WTC11 (cell line): ENCODE measurements at regions not wholly inside any gene's neighbourhood (a gene's known extent, or its start where the extent isn't known, plus 50 kb on each side); places are given as distances from the start of the nearest gene placed in this dataset.

Experiments
- ATAC-seq: fragments of 200-7000 bp; cut with Tn5 transposase; 2 replicates; pipeline ENCODE4 v1.10.0; 2021; ENCODE audit warnings: mild to moderate bottlenecking, moderate library complexity
- CTCF ChIA-PET: fragments of 300-600 bp; sonication (Branson Sonifier 250); formaldehyde crosslinking; loops from one replicate; lab custom pipeline; 2021; ENCODE audit warnings: antibody characterized with exemption; lab: Charles Lee
- POLR2A ChIA-PET: fragments of 350-600 bp; sonication (Branson Sonifier 250); formaldehyde crosslinking; loops from one replicate; lab custom pipeline; 2021; ENCODE audit warnings: antibody characterized with exemption; lab: Charles Lee
- DNase-seq: peaks from one replicate; pipeline ENCODE4 v3.0.0; 2021; ENCODE audit warnings: low spot score
- H3K27ac Mint-ChIP-seq: 2 replicates; pipeline ENCODE4 v1.8.0; 2021; ENCODE audit warnings: mixed read lengths
- H3K27me3 Mint-ChIP-seq: 2 replicates; pipeline ENCODE4 v1.8.0; 2021; ENCODE audit warnings: low read depth, mild to moderate bottlenecking, moderate library complexity, mixed read lengths
- H3K36me3 Mint-ChIP-seq: 2 replicates; pipeline ENCODE4 v1.8.0; 2021; ENCODE audit warnings: mixed read lengths
- H3K4me1 Mint-ChIP-seq: 2 replicates; pipeline ENCODE4 v1.8.0; 2022; ENCODE audit warnings: mixed read lengths
- H3K4me3 Mint-ChIP-seq: 2 replicates; pipeline ENCODE4 v1.8.0; 2021; ENCODE audit warnings: mild to moderate bottlenecking, moderate library complexity, mixed read lengths
- H3K9me3 Mint-ChIP-seq: 2 replicates; pipeline ENCODE4 v1.8.0; 2021; ENCODE audit warnings: mixed read lengths
- FOXP1 ChIP-seq: sonication (generic); formaldehyde crosslinking; IDR thresholded peaks from 2 replicates; pipeline ENCODE4 v1.8.0; 2022; ENCODE audit warnings: missing genetic modification reagents, mild to moderate bottlenecking, moderate library complexity, borderline replicate concordance
- HMGA2 ChIP-seq: fragments of 250-450 bp; sonication (Bioruptor Pico); IDR thresholded peaks from 2 replicates; pipeline ENCODE4 v1.4.0; 2021; ENCODE audit warnings: mild to moderate bottlenecking, moderate library complexity
- KAT7 ChIP-seq: sonication (generic); formaldehyde crosslinking; IDR thresholded peaks from 2 replicates; pipeline ENCODE4 v1.8.1; 2023; ENCODE audit warnings: missing genetic modification reagents, mild to moderate bottlenecking, borderline replicate concordance
- RELA ChIP-seq: sonication (generic); formaldehyde crosslinking; IDR thresholded peaks from 2 replicates; pipeline ENCODE4 v1.8.1; 2022; ENCODE audit warnings: missing genetic modification reagents, mild to moderate bottlenecking, borderline replicate concordance
- SP1 ChIP-seq: sonication (generic); formaldehyde crosslinking; conservative IDR thresholded peaks from 2 replicates; pipeline ENCODE4 v1.8.1; 2022; ENCODE audit warnings: missing genetic modification reagents
- TEAD4 ChIP-seq: sonication (generic); formaldehyde crosslinking; IDR thresholded peaks from 2 replicates; pipeline ENCODE4 v1.8.0; 2022; ENCODE audit warnings: mild to moderate bottlenecking, missing genetic modification reagents
- ZBTB21 ChIP-seq: sonication (generic); formaldehyde crosslinking; IDR thresholded peaks from 2 replicates; pipeline ENCODE4 v1.8.1; 2023; ENCODE audit warnings: mild to moderate bottlenecking, missing genetic modification reagents, borderline replicate concordance
- ZNF263 ChIP-seq: sonication (generic); formaldehyde crosslinking; IDR thresholded peaks from 2 replicates; pipeline ENCODE4 v1.8.1; 2022; ENCODE audit warnings: low read depth, mild to moderate bottlenecking, moderate library complexity, missing genetic modification reagents
- ZNF317 ChIP-seq: sonication (generic); formaldehyde crosslinking; IDR thresholded peaks from 2 replicates; pipeline ENCODE4 v1.8.1; 2023; ENCODE audit warnings: low read depth, mild to moderate bottlenecking, moderate library complexity, missing genetic modification reagents, borderline replicate concordance
- ZNF396 ChIP-seq: fragments of 250-450 bp; sonication (Bioruptor Pico); IDR thresholded peaks from 2 replicates; pipeline ENCODE4 v1.8.0; 2021; ENCODE audit warnings: mild to moderate bottlenecking, moderate library complexity, borderline replicate concordance
- TF ChIP-seq, protein P1 (sequence below): fragments of 250-450 bp; sonication (Bioruptor Pico); conservative IDR thresholded peaks from 2 replicates; pipeline ENCODE4 v1.9.0; 2021; ENCODE audit warnings: mild to moderate bottlenecking
- TF ChIP-seq, protein P2 (sequence below): sonication (generic); formaldehyde crosslinking; IDR thresholded peaks from 2 replicates; pipeline ENCODE4 v1.8.0; 2022; ENCODE audit warnings: missing genetic modification reagents
- TF ChIP-seq, protein P3 (sequence below): sonication (generic); formaldehyde crosslinking; IDR thresholded peaks from 2 replicates; pipeline ENCODE4 v1.8.1; 2023; ENCODE audit warnings: mild to moderate bottlenecking, missing genetic modification reagents
- TF ChIP-seq, protein P4 (sequence below): sonication (generic); formaldehyde crosslinking; IDR thresholded peaks from 2 replicates; pipeline ENCODE4 v1.8.1; 2023; ENCODE audit warnings: mild to moderate bottlenecking, missing genetic modification reagents, borderline replicate concordance
- TF ChIP-seq, protein P5 (sequence below): sonication (generic); formaldehyde crosslinking; IDR thresholded peaks from 2 replicates; pipeline ENCODE4 v1.8.0; 2022; ENCODE audit warnings: mild to moderate bottlenecking, missing genetic modification reagents

DNA sequence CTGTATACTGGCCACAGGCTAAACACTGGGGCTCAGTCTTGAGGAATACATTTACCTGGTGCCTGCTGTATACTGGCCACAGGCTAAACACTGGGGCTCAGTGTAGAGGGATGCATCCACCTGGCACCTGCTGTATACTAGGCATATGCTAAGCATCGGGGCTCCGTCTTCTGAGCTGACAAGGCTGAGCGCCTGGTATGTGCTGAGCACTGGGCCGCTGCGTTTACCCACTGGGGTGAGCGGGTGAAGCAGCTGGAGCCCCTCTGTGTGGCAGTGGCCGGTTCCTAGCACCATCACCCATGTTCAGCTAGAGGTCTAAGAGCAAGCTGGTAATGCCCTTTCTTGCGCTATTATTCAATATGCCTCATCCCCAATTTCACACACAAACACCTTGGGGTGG, 93.4 kb downstream of the ADRA2C start:
- DNase-seq: no peak
- Mint-ChIP-seq H3K27me3 (peaks cover 5% of the 10 kb centered on the region), H3K27ac (no peak overlapping the region), H3K4me3 (no peak overlapping the region), H3K36me3 (no peaks in the 10 kb centered on the region), H3K4me1 (peaks cover 40% of the 10 kb centered on the region), H3K9me3 (no peaks in the 10 kb centered on the region)
- TF ChIP-seq, protein P1, sequence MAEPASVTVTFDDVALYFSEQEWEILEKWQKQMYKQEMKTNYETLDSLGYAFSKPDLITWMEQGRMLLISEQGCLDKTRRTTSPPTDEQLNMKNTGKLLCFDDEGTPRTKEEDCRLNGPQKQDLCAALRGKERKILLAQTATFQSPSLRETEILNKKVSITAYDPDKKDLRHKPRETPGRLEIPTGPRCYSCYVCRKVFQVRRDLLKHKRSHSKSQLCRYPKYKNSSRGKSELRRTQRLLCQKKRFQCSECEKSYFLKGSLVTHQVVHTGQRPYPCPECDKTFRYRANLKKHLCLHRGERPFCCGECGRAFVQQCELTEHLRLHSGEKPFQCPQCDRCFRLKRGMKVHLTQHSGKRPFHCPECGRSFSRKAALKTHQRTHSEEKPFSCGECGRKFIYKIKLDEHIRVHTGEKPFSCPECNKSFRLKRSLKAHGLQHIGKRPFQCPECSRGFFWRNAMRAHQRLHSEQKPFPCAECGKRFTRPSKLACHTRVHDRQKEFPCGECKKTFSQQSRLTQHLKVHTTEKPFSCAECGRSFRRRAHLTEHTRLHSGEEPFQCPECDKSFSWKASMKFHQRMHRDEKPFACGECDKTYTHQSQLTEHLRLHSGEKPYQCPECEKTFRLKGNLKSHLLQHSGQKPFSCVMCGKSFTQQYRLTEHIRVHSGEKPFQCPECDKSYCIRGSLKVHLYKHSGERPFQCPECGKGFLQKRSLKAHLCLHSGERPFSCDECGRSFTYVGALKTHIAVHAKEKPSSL (CRISPR knock-in tag): no peak
- TF ChIP-seq ZNF317 (no peak), ZNF263 (CRISPR knock-in tag) (no peak), KAT7 (CRISPR knock-in tag) (no peak), RELA (CRISPR knock-in tag) (no peak), HMGA2 (CRISPR knock-in tag) (no peak), ZNF396 (no peak), ZBTB21 (no peak), FOXP1 (CRISPR knock-in tag) (no peak), TEAD4 (no peak), SP1 (CRISPR knock-in tag) (no peak)
- TF ChIP-seq, protein P2, sequence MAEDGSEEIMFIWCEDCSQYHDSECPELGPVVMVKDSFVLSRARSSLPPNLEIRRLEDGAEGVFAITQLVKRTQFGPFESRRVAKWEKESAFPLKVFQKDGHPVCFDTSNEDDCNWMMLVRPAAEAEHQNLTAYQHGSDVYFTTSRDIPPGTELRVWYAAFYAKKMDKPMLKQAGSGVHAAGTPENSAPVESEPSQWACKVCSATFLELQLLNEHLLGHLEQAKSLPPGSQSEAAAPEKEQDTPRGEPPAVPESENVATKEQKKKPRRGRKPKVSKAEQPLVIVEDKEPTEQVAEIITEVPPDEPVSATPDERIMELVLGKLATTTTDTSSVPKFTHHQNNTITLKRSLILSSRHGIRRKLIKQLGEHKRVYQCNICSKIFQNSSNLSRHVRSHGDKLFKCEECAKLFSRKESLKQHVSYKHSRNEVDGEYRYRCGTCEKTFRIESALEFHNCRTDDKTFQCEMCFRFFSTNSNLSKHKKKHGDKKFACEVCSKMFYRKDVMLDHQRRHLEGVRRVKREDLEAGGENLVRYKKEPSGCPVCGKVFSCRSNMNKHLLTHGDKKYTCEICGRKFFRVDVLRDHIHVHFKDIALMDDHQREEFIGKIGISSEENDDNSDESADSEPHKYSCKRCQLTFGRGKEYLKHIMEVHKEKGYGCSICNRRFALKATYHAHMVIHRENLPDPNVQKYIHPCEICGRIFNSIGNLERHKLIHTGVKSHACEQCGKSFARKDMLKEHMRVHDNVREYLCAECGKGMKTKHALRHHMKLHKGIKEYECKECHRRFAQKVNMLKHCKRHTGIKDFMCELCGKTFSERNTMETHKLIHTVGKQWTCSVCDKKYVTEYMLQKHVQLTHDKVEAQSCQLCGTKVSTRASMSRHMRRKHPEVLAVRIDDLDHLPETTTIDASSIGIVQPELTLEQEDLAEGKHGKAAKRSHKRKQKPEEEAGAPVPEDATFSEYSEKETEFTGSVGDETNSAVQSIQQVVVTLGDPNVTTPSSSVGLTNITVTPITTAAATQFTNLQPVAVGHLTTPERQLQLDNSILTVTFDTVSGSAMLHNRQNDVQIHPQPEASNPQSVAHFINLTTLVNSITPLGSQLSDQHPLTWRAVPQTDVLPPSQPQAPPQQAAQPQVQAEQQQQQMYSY (CRISPR knock-in tag): no peak
- TF ChIP-seq, protein P3, sequence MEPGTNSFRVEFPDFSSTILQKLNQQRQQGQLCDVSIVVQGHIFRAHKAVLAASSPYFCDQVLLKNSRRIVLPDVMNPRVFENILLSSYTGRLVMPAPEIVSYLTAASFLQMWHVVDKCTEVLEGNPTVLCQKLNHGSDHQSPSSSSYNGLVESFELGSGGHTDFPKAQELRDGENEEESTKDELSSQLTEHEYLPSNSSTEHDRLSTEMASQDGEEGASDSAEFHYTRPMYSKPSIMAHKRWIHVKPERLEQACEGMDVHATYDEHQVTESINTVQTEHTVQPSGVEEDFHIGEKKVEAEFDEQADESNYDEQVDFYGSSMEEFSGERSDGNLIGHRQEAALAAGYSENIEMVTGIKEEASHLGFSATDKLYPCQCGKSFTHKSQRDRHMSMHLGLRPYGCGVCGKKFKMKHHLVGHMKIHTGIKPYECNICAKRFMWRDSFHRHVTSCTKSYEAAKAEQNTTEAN (CRISPR knock-in tag): no peak
- TF ChIP-seq, protein P4, sequence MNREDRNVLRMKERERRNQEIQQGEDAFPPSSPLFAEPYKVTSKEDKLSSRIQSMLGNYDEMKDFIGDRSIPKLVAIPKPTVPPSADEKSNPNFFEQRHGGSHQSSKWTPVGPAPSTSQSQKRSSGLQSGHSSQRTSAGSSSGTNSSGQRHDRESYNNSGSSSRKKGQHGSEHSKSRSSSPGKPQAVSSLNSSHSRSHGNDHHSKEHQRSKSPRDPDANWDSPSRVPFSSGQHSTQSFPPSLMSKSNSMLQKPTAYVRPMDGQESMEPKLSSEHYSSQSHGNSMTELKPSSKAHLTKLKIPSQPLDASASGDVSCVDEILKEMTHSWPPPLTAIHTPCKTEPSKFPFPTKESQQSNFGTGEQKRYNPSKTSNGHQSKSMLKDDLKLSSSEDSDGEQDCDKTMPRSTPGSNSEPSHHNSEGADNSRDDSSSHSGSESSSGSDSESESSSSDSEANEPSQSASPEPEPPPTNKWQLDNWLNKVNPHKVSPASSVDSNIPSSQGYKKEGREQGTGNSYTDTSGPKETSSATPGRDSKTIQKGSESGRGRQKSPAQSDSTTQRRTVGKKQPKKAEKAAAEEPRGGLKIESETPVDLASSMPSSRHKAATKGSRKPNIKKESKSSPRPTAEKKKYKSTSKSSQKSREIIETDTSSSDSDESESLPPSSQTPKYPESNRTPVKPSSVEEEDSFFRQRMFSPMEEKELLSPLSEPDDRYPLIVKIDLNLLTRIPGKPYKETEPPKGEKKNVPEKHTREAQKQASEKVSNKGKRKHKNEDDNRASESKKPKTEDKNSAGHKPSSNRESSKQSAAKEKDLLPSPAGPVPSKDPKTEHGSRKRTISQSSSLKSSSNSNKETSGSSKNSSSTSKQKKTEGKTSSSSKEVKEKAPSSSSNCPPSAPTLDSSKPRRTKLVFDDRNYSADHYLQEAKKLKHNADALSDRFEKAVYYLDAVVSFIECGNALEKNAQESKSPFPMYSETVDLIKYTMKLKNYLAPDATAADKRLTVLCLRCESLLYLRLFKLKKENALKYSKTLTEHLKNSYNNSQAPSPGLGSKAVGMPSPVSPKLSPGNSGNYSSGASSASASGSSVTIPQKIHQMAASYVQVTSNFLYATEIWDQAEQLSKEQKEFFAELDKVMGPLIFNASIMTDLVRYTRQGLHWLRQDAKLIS (CRISPR knock-in tag): no peak
- TF ChIP-seq, protein P5, sequence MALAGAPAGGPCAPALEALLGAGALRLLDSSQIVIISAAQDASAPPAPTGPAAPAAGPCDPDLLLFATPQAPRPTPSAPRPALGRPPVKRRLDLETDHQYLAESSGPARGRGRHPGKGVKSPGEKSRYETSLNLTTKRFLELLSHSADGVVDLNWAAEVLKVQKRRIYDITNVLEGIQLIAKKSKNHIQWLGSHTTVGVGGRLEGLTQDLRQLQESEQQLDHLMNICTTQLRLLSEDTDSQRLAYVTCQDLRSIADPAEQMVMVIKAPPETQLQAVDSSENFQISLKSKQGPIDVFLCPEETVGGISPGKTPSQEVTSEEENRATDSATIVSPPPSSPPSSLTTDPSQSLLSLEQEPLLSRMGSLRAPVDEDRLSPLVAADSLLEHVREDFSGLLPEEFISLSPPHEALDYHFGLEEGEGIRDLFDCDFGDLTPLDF: no peak
- CTCF ChIA-PET: interaction anchor here (2.2 to 10.7 kb wide), 2 partner anchors 21 to 67 kb away, joined by 12 to 83 read pairs; no protein-coding TSS in a partner anchor
- POLR2A ChIA-PET: no interaction called here
- ATAC-seq: no peak
